Fibroblast of skin of scalp (primary cell): ENCODE measurements at regions not wholly inside any gene's neighbourhood (a gene's known extent, or its start where the extent isn't known, plus 50 kb on each side); places are given as distances from the start of the nearest gene placed in this dataset.
"Not testable (repeated sequence)": the region's sequence is repeated elsewhere in the genome, so short reads cannot be mapped to it uniquely, and the experiment has no call there.

Source experiments
- DNase-seq: peaks from one replicate; pipeline ENCODE4 v3.0.0-alpha.2; 2013

DNA sequence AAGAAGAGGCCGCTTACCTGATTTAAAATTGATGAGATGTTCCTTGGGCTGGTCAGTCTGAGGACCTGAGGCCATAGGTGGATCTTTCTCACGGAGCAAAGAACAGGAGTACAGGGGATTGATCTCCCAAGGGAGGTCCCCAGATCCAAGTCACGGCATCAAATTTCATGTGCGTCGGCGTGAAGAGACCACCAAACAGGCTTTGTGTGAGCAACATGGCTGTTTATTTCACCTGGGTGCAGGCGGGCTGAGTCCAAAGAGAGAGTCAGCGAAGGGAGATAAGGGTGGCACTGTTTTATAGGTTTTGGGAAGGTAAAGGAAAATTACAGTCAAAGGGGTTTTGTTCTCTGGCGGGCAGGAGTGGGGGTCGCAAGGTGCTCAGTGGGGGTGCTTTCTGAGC lies 493.8 kb upstream of the MIR17HG start:
- not testable (repeated sequence) for DNase-seq

DNA sequence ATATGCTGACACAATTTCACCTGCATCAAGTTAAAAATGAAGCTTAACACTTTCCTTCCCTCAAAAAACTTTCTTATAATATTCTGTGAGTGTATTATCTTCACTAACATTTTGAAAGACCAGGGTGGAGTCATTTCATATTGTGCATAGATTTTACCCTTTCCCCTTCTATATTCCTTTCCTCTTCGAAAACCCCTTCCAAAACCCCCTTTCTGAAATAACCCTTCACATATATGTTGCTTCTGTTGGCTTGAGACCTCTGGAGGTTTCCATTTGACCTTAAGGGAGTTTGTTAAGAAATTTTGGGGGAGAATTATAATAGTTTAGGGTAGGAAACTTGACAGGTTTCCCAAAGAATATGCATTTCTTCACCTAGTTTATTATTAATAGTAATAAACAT lies 489.6 kb upstream of the MIR17HG start:
- no peak for DNase-seq

GRCh38 chr13:90866006-90866405 lies 481.5 kb upstream of the MIR17HG start:
- no peak for DNase-seq

DNA sequence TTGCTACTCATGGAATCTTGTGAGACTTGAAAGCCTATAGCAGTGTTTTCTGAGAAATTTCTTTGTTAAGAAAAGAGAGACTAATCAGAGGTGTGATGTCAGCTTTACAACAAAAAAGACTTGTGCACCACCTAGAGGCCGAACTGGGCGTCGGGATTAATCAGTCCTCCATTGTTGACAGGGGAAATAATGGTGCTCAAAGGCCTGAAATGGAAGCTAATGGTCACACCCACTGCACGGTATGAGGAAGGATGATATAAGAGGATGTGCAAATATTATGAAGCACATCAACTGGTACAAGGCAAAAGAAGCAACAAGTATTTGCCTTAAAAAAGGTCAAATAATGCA lies 480.2 kb upstream of the MIR17HG start:
- DNase-seq: peak; percentile 64

DNA sequence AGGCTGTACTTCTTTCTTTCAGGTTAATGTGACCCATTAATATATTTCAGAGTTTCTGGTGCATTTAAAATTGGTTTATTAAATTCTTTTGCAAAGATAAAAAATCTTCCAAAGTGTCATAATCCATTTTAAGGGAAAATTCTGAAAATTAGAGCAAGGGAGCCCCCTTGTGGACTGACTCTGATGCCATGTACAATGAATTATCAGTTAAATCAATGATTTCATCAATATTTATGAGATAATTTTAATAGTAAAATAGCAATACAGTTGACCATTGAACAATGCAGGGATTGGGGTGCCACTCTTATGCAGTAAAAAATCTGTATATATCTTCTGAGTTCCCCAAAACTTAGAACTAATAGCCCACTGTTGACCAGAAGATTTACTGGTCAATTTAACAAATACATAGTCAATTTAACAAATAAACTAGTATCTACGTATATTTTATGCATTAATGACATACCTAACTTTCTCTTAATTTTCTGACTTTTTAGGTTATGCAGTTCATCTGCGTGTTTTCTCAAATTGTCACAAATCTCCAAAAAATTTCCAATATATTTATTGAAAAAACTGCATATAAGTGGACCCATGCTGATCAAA lies 479.1 kb upstream of the MIR17HG start:
- peak; percentile 27 for DNase-seq

DNA sequence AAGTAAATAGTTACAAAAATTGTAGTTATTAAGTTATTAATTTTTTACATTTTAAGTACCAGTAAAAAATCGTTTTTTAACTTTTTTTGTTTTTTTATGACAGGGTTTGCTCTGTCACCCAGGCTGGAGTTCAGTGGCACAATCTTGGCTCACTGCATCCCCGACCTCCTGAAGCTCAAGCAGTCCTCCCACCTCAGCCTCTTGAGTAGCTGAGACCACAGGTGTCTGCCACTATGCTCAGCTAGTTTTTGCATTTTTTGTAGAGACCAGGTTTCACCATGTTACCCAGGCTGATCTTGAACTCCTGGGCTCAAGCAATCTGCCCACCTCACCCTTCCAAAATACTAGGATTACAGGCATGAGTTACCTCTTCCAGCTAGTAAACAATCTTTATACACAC lies 477.9 kb upstream of the MIR17HG start:
- no peak for DNase-seq

DNA sequence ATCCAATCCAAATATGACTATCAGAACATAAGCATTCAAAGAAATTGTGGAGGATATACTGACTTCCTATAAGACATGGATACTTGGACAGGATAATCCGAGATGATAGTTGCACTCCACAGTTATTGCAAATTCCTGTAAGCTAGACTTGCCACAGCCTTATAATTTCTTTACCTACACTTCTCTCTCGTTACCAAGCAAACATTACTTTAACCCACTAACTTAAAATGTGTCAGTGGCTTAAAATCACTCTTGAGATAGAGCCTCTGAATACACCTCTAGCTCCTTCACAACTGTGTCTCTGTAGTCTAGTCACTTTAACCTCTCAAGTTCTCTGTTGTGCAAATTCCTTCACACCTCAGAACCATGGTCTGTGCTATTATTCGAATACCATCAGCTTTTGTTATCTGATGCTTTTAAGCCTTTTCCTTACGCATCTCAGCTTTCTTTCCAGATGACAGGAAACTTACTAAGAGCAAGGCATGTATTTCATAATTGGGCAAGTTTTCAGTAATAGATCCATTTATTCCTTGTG lies 474.9 kb upstream of the MIR17HG start:
- no peak for DNase-seq

- DNase-seq: no peak
Measured at GRCh38 chr13:90880790-90881189, 466.7 kb upstream of the MIR17HG start.

DNA sequence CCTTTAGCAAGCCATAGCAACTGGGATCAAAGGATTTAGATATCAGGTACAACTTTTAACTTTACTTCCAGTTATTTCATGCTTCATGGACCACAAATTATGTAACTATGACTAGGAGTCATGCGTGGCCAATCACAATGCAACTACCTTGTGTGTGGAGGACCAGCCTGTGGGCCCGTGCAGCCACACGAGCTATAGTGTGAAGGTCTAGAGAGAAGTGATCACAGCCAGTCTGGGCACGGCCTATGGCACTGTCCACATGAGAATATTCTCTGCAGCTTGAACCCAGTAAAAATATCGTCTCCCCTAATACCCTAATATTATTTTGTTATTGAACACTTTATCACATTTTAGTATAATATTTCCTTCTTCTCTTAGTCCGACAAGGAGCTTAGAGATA lies 464.9 kb upstream of the MIR17HG start:
- DNase-seq: no peak

- no peak for DNase-seq
Measured at GRCh38 chr13:90883592-90883991, 463.9 kb upstream of the MIR17HG start.

- DNase-seq: no peak
Measured at GRCh38 chr13:90884066-90884465, 463.4 kb upstream of the MIR17HG start.

GRCh38 chr13:90889906-90890834 lies 457.3 kb upstream of the MIR17HG start:
- no peak for DNase-seq

- no peak for DNase-seq
Measured at GRCh38 chr13:90891329-90891728, 456.2 kb upstream of the MIR17HG start.

DNA sequence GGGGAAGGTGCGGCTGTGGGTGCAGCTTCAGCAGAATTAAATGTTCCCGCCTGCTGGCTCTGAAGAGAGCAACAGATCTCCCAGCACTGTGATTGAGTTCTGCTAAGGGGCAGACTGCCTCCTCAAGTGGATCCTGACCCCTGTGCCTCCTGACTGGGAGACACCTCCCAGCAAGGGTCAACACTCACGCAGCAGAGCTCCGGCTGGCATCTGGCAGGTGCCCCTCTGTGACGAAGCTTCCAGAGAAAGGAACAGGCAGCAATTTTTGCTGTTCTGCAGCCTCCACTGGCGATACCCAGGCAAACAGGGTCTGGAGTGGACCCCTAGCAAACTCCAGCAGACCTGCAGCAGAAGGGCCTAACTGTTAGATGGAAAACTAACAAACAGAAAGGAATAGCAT lies 454.3 kb upstream of the MIR17HG start:
- not testable (repeated sequence) for DNase-seq

DNA sequence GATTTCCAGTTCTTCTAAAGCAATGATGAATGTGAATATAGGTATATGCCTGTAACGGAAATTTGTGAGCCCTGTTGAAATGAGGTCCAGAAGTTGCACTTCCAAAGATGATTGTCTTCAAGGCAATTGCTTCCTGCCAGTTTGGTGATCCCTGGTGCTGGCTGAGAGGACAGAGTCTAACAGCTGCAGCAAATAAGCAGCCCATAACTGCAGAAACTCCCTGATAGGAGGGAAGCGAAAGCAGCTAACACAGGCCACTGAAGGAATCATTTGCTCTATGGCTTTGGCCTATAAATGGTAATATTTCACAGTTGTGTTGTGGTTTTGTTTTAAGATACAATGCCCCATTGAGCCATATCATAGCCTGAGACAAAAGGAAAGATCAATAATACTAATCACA lies 451.5 kb upstream of the MIR17HG start:
- DNase-seq: no peak

- DNase-seq: no peak
Measured at GRCh38 chr13:90898811-90899210, 448.7 kb upstream of the MIR17HG start.

- no peak for DNase-seq
Measured at GRCh38 chr13:90899416-90899815, 448.1 kb upstream of the MIR17HG start.

GRCh38 chr13:90902255-90902654 lies 445.2 kb upstream of the MIR17HG start:
- no peak for DNase-seq

GRCh38 chr13:90906554-90906953 lies 440.9 kb upstream of the MIR17HG start:
- DNase-seq: no peak

DNA sequence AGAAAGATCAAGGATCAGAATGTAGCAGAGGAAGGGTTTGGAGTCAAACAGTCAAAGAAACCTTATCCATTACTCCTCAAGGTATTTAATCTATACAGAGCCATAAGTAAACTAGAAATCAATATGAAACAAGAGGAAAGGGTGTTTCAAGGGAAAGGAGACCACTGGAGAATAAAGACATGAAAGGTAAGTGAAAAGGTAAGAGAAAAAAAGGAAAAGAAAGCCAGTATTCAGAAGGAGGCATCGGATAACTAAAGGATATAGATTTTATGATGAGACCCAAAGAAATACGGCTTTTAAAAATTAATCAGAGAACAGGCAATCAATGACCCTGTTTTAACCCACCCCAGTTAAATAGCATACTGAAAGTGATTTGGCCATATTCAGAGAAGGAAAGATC lies 438.7 kb upstream of the MIR17HG start:
- no peak for DNase-seq

DNA sequence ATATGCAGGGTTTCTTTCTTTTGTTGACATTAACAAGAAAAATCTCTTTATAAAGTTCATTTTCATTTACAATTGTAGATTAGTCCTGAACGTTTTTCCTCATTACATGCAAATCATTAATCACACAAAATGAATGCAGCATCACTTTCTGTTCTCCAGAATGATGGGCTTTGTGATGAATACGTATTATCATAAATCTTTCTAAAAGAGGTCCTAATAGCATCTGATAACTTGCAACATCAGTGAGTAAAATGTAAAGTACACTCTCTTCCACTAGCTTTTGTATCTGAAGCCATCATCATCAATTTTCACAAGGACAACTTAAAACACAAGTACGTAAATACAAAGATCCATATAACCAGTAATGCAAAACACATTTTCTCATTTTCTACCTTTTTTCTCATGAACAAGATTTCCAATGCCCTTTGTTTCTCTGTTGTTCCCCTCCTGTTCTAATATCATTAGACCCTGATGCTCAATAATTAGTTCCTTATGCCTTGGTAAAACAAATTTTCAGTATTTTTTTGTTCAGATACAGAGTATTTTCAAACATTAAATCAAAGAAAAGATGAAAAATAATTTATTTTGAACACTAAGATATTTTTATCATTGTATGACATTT lies 437.4 kb upstream of the MIR17HG start:
- DNase-seq: no peak

DNA sequence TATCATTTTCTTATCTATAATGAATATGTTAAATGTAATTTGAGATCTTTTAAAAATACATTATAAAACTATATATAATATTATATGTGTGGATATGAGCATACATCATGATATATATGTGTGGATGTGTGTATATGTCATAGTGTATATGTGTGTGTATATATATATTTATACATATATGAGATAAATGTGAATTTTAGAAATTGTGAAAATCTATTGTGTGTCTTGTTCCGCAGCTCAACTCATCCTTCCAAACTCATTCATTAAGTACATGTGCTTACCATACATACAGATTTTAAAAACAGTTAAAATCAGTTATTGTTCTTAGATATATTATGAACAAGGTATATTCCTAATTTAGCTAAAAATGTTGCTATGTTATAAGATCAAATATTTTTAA lies 435.2 kb upstream of the MIR17HG start:
- no peak for DNase-seq

DNA sequence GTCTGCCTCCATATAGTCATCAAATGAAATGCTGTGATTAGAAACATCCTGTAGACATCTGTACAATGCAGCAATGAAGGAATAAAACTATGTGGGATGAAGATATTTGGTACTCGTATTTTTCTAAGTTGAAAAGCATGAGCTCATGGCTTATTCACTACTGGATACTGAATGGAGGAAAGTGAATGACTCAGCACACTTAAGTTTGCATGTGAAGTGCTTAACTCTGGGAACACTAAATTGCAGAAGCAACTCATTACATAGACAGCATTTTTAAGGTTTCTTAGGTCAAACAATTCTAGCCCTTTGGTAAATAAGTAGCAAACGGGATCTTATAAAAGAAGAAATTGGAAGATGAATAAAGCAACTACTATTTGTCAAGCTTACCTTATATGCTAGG lies 429.0 kb upstream of the MIR17HG start:
- DNase-seq: peak; percentile 50

- DNase-seq: no peak
Measured at GRCh38 chr13:90919153-90919552, 428.3 kb upstream of the MIR17HG start.
